ENCODE measurements at regions not wholly inside any gene's neighbourhood (a gene's known extent, or its start where the extent isn't known, plus 50 kb on each side); places are given as distances from the start of the nearest gene placed in this dataset.
"Not testable (repeated sequence)": the region's sequence is repeated elsewhere in the genome, so short reads cannot be mapped to it uniquely, and the experiment has no call there.

GRCh38 chr4:63302078-63302477 lies 1107.2 kb downstream of the TECRL start:
- no peak for DNase-seq (ENCODE audit: low spot score)

GRCh38 chr4:63296773-63297172 lies 1112.5 kb downstream of the TECRL start:
- DNase-seq (ENCODE audit: low spot score) = no peak

GRCh38 chr4:63275491-63275890 lies 1133.8 kb downstream of the TECRL start:
- peak; percentile 51 for DNase-seq (ENCODE audit: low spot score)

- no peak for DNase-seq (ENCODE audit: low spot score)
Observed at GRCh38 chr4:63269156-63269555, 1140.1 kb downstream of the TECRL start.

- DNase-seq (ENCODE audit: low spot score) = no peak
Observed at GRCh38 chr4:63233671-63234070, 1175.6 kb downstream of the TECRL start.

GRCh38 chr4:63232058-63232457 lies 1177.2 kb downstream of the TECRL start:
- no peak for DNase-seq (ENCODE audit: low spot score)

GRCh38 chr4:63226229-63226628 lies 1183.0 kb downstream of the TECRL start:
- DNase-seq (ENCODE audit: low spot score) = no peak

GRCh38 chr4:63222466-63222865 lies 1186.8 kb downstream of the TECRL start:
- DNase-seq (ENCODE audit: low spot score) = no peak

GRCh38 chr4:63221477-63221876 lies 1187.8 kb downstream of the TECRL start:
- no peak for DNase-seq (ENCODE audit: low spot score)

GRCh38 chr4:63218856-63219255 lies 1190.4 kb downstream of the TECRL start:
- no peak for DNase-seq (ENCODE audit: low spot score)

GRCh38 chr4:63214076-63214475 lies 1195.2 kb downstream of the TECRL start:
- no peak for DNase-seq (ENCODE audit: low spot score)

- no peak for DNase-seq (ENCODE audit: low spot score)
Observed at GRCh38 chr4:63211776-63212479, 1197.3 kb downstream of the TECRL start.

GRCh38 chr4:63211375-63211774 lies 1197.9 kb downstream of the TECRL start:
- no peak for DNase-seq (ENCODE audit: low spot score)

GRCh38 chr4:63193029-63193428 lies 1216.2 kb downstream of the TECRL start:
- not testable (repeated sequence) for DNase-seq (ENCODE audit: low spot score)

GRCh38 chr4:63171341-63171740 lies 1237.9 kb downstream of the TECRL start:
- no peak for DNase-seq (ENCODE audit: low spot score)

GRCh38 chr4:63170923-63171322 lies 1238.3 kb downstream of the TECRL start:
- no peak for DNase-seq (ENCODE audit: low spot score)

- DNase-seq (ENCODE audit: low spot score) = no peak
Observed at GRCh38 chr4:63169836-63170235, 1239.4 kb downstream of the TECRL start.

GRCh38 chr4:63155561-63155960 lies 1253.7 kb downstream of the TECRL start:
- no peak for DNase-seq (ENCODE audit: low spot score)

- no peak for DNase-seq (ENCODE audit: low spot score)
Observed at GRCh38 chr4:63123441-63123840, 1285.8 kb downstream of the TECRL start.

- DNase-seq (ENCODE audit: low spot score) = no peak
Observed at GRCh38 chr4:63122955-63123354, 1286.3 kb downstream of the TECRL start.

GRCh38 chr4:63106600-63106999 lies 1302.7 kb downstream of the TECRL start:
- DNase-seq (ENCODE audit: low spot score) = no peak

GRCh38 chr4:63105839-63106238 lies 1303.4 kb downstream of the TECRL start:
- DNase-seq (ENCODE audit: low spot score) = no peak

GRCh38 chr4:63090641-63091040 lies 1318.6 kb downstream of the TECRL start:
- no peak for DNase-seq (ENCODE audit: low spot score)

GRCh38 chr4:63085091-63085490 lies 1324.2 kb downstream of the TECRL start:
- no peak for DNase-seq (ENCODE audit: low spot score)

Measured in mesenteric fat pad (tissue), 1 donor.